Mesendoderm (in vitro differentiated cells): ENCODE measurements at regions not wholly inside any gene's neighbourhood (a gene's known extent, or its start where the extent isn't known, plus 50 kb on each side); places are given as distances from the start of the nearest gene placed in this dataset.
"Not testable (repeated sequence)": the region's sequence is repeated elsewhere in the genome, so short reads cannot be mapped to it uniquely, and the experiment has no call there.

ENCODE experiments used
- DNase-seq: peaks from one replicate; pipeline ENCODE4 v3.0.0; 2013
- H2AK5ac ChIP-seq: 2 replicates; pipeline ENCODE4 v1.6.1; 2013; ENCODE audit warnings: low read length, inconsistent platforms
- H2BK120ac ChIP-seq: 2 replicates; pipeline ENCODE4 v1.6.1; 2013; ENCODE audit warnings: low read depth, mild to moderate bottlenecking, low read length, moderate library complexity, mixed read lengths
- H2BK15ac ChIP-seq: replicated peaks from 2 replicates; pipeline ENCODE4 v1.6.1; 2013; ENCODE audit warnings: low read depth, mild to moderate bottlenecking, moderate library complexity
- H2BK5ac ChIP-seq: 2 replicates; pipeline ENCODE4 v1.6.1; 2013; ENCODE audit warnings: low read length, inconsistent platforms
- H3K18ac ChIP-seq: 2 replicates; pipeline ENCODE4 v1.6.1; 2013; ENCODE audit warnings: mild to moderate bottlenecking, low read length, mixed read lengths
- H3K23ac ChIP-seq: one replicate; pipeline ENCODE4 v1.6.1; 2013; ENCODE audit warnings: low read length
- H3K27ac ChIP-seq: 2 replicates; pipeline ENCODE4 v1.5.1; 2013; ENCODE audit warnings: low read depth, mild to moderate bottlenecking, inconsistent platforms, low read length, moderate library complexity
- H3K27me3 ChIP-seq: 2 replicates; pipeline ENCODE4 v1.6.1; 2013; ENCODE audit warnings: low read length, control low read depth, mild to moderate bottlenecking, inconsistent platforms; ENCODE audit not compliant: insufficient read depth, poor library complexity
- H3K36me3 ChIP-seq: 2 replicates; pipeline ENCODE4 v1.6.1; 2013; ENCODE audit warnings: low read length, inconsistent platforms; ENCODE audit not compliant: control insufficient read depth, insufficient read depth
- H3K4ac ChIP-seq: one replicate; pipeline ENCODE4 v1.6.1; 2013; ENCODE audit warnings: low read depth, mild to moderate bottlenecking, low read length, moderate library complexity
- H3K4me1 ChIP-seq: 2 replicates; pipeline ENCODE4 v1.6.1; 2013; ENCODE audit warnings: low read depth, low read length, inconsistent platforms; ENCODE audit not compliant: control insufficient read depth
- H3K4me2 ChIP-seq: 2 replicates; pipeline ENCODE4 v1.6.1; 2013; ENCODE audit warnings: low read length
- H3K4me3 ChIP-seq: 2 replicates; pipeline ENCODE4 v1.5.1; 2013; ENCODE audit warnings: mild to moderate bottlenecking, low read length
- H3K56ac ChIP-seq: one replicate; pipeline ENCODE4 v1.6.1; 2013; ENCODE audit warnings: low read length
- H3K79me1 ChIP-seq: 2 replicates; pipeline ENCODE4 v1.6.1; 2013; ENCODE audit warnings: low read length, inconsistent platforms
- H3K79me2 ChIP-seq: 2 replicates; pipeline ENCODE4 v1.6.1; 2013; ENCODE audit warnings: mild to moderate bottlenecking, low read length; ENCODE audit not compliant: control insufficient read depth, insufficient read depth
- H3K9ac ChIP-seq: 2 replicates; pipeline ENCODE4 v1.6.1; 2013; ENCODE audit warnings: low read length, inconsistent platforms
- H4K5ac ChIP-seq: one replicate; pipeline ENCODE4 v1.6.1; 2013; ENCODE audit warnings: low read length
- H4K8ac ChIP-seq: one replicate; pipeline ENCODE4 v1.6.1; 2013; ENCODE audit warnings: low read depth, mild to moderate bottlenecking, control low read depth, low read length, moderate library complexity
- WGBS: extraction: QIAGEN DNeasy Blood & Tissue Kit; methylation state at CpG from one replicate; pipeline ENCODE4 v1.1.7; 2013; ENCODE audit warnings: low lambda C conversion rate, missing lambda C conversion rate; ENCODE audit not compliant: insufficient coverage; ENCODE audit errors: extremely low coverage; 5-methylcytosine and 5-hydroxymethylcytosine counted together

- Histone ChIP-seq H3K23ac (no peak overlapping the region), H2AK5ac (no peak overlapping the region), H3K9ac (no peak overlapping the region), H3K56ac (no peak overlapping the region), H3K79me2 (no peaks in the 10 kb centered on the region), H3K18ac (no peak overlapping the region), H3K36me3 (no peaks in the 10 kb centered on the region), H3K4me1 (no peaks in the 10 kb centered on the region), H2BK120ac (no peak overlapping the region), H3K4me3 (no peak overlapping the region), H3K27me3 (no peaks in the 10 kb centered on the region), H3K4me2 (no peak overlapping the region), H2BK5ac (no peak overlapping the region), H4K8ac (no peak overlapping the region), H2BK15ac (no peak overlapping the region), H3K79me1 (no peaks in the 10 kb centered on the region), H3K4ac (no peak overlapping the region), H4K5ac (no peak overlapping the region), H3K27ac (no peak overlapping the region)
- no CpG with 5 or more reads among the region's 4 CpGs for WGBS
- DNase-seq, result peak; percentile 33
These were observed 80.8 kb downstream of the ARRDC3 start for GRCh38 chr5:91302305-91302704.

DNA sequence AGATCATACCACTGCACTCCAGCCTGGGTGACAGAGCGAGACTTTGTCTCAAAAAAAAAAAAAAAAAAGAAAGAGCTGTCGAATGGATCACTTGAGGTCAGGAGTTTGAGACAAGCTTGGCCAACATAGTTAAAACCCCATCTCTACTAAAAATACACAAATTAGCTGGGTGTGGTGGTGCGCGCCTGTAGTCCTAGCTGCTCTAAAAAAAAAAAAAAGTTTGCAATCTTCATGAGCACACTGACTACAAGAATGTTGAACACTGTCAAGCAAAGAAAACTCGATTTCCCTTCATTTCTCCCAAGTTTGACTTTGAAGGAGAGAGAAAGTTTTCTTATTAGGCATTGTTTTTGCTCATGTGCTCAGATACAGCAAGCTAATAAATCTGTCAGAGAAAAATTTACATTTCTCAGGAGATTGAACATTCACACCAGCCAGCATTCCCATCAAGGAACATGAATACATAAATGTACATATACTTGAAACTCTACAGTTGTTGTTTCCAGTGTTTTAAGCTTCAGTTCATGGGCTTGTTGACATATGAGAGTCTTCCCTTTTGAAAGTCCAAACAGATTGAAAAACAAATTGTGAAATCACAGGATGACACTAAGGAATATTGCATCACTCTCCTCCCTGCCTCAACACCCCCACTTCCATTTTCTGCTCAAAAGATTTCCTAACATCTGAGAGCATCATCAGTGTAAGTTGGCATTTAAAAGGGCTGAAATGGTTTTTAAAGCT is 81.8 kb downstream of the ARRDC3 start:
- H4K8ac ChIP-seq, result no peak overlapping the region
- H3K4me3 ChIP-seq, result no peak overlapping the region
- no peak overlapping the region for H3K56ac ChIP-seq
- no peak overlapping the region for H2BK120ac ChIP-seq
- H3K23ac ChIP-seq, result no peak overlapping the region
- no peaks in the 10 kb centered on the region for H3K4me1 ChIP-seq
- no peak for DNase-seq
- H3K79me2 ChIP-seq, result no peaks in the 10 kb centered on the region
- no peak overlapping the region for H2BK15ac ChIP-seq
- no peak overlapping the region for H4K5ac ChIP-seq
- no peak overlapping the region for H3K27ac ChIP-seq
- H2AK5ac ChIP-seq, result no peak overlapping the region
- H3K18ac ChIP-seq, result no peak overlapping the region
- no CpG with 5 or more reads among the region's 5 CpGs for WGBS
- H3K4ac ChIP-seq, result no peak overlapping the region
- no peak overlapping the region for H3K9ac ChIP-seq
- H3K36me3 ChIP-seq, result no peaks in the 10 kb centered on the region
- H3K4me2 ChIP-seq, result no peak overlapping the region
- no peaks in the 10 kb centered on the region for H3K27me3 ChIP-seq
- H3K79me1 ChIP-seq, result no peaks in the 10 kb centered on the region
- no peak overlapping the region for H2BK5ac ChIP-seq

DNA sequence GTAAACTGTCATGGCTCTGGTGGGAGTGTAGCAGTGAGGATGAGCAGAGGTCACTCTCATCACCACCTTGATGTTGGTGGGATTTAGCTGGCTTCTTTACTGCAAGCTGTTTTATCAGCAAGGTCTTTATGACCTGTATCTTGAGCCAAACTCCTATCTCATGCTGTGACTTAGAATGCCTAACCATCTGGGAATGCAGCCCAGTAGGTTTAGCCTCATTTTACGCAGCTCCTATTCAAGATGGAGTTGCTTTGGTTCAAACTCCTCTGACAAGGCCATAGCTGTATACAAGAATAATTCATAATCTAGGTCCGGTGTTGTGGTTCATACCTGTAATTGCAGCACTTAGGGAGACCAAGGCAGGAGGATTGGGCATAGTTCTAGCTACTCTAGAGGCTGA is 85.1 kb downstream of the ARRDC3 start:
- H3K4me3 ChIP-seq, result no peak overlapping the region
- H3K27ac ChIP-seq, result no peak overlapping the region
- no peak overlapping the region for H3K9ac ChIP-seq
- H3K36me3 ChIP-seq, result no peaks in the 10 kb centered on the region
- WGBS, result no CpG with 5 or more reads among the region's 2 CpGs
- H3K4ac ChIP-seq, result no peak overlapping the region
- DNase-seq, result peak; percentile 38
- no peak overlapping the region for H2BK15ac ChIP-seq
- no peak overlapping the region for H3K18ac ChIP-seq
- H3K79me2 ChIP-seq, result no peaks in the 10 kb centered on the region
- H3K27me3 ChIP-seq, result no peaks in the 10 kb centered on the region
- no peaks in the 10 kb centered on the region for H3K79me1 ChIP-seq
- H3K56ac ChIP-seq, result no peak overlapping the region
- H2BK120ac ChIP-seq, result no peak overlapping the region
- no peak overlapping the region for H4K8ac ChIP-seq
- H4K5ac ChIP-seq, result no peak overlapping the region
- no peak overlapping the region for H2AK5ac ChIP-seq
- H2BK5ac ChIP-seq, result no peak overlapping the region
- H3K23ac ChIP-seq, result no peak overlapping the region
- no peak overlapping the region for H3K4me2 ChIP-seq
- H3K4me1 ChIP-seq, result no peaks in the 10 kb centered on the region

DNA sequence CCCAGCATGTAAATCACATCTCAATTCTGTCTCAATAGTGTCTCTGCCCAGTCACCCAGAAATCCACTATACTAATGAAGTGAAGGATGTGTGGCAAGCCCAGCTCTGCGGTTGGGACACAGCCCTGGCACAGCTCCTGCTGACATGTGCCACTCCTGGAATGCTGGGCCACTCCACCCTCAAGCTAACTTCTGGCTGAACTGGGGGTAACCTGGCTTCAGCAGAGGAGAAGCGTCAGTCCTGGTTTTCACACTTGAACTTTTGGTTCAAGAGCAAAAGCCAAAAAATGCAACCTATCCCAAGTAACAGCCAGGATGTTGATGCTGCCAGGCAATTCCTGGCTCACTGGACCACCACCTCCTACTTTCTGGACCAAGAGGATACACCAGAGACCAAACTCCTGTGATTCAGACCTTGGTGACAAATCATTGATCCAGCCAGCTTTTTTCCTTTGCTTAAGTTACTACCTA is 86.4 kb downstream of the ARRDC3 start:
- H4K5ac ChIP-seq, result no peak overlapping the region

DNA sequence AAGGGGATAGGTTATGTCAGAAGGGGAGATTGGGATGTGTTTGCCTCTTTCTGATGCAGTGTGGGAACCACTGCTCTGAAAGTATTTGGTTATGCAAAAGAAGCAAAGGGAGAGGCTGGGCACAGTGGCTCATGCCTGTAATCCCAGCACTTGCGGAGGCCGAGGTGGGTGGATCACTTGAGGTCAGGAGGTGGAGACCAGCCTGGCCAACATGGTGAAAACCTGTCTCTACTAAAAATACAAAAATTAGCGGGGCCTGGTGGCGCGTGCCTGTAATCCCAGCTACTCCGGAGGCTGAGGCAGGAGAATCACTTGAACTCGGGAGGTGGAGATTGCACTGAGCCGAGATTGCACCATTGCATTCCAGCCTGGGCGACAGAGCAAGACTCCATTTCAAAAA is 87.0 kb downstream of the ARRDC3 start:
- not testable (repeated sequence) for H4K8ac ChIP-seq, H3K27me3 ChIP-seq, H4K5ac ChIP-seq, H3K79me1 ChIP-seq, H3K79me2 ChIP-seq, H3K9ac ChIP-seq, H3K27ac ChIP-seq, H2BK15ac ChIP-seq, H3K36me3 ChIP-seq, DNase-seq, H3K4me3 ChIP-seq, H3K4me2 ChIP-seq, H3K4me1 ChIP-seq, H3K18ac ChIP-seq, H2BK5ac ChIP-seq, H2AK5ac ChIP-seq, H3K56ac ChIP-seq, H3K23ac ChIP-seq, H3K4ac ChIP-seq, H2BK120ac ChIP-seq
- no CpG with 5 or more reads among the region's 9 CpGs for WGBS

More for the DNA sequence above, 86.4 kb downstream of the ARRDC3 start:
- H3K79me2 ChIP-seq, result no peaks in the 10 kb centered on the region
- DNase-seq, result no peak
- H3K27me3 ChIP-seq, result no peaks in the 10 kb centered on the region
- no peak overlapping the region for H2BK5ac ChIP-seq
- H4K8ac ChIP-seq, result no peak overlapping the region
- no CpG with 5 or more reads among the region's 2 CpGs for WGBS
- H3K9ac ChIP-seq, result no peak overlapping the region
- no peak overlapping the region for H3K4ac ChIP-seq
- H3K18ac ChIP-seq, result no peak overlapping the region
- H3K23ac ChIP-seq, result no peak overlapping the region
- H2AK5ac ChIP-seq, result no peak overlapping the region
- H3K4me1 ChIP-seq, result no peaks in the 10 kb centered on the region
- H2BK15ac ChIP-seq, result no peak overlapping the region
- no peak overlapping the region for H3K27ac ChIP-seq
- H3K56ac ChIP-seq, result no peak overlapping the region
- H3K79me1 ChIP-seq, result no peaks in the 10 kb centered on the region
- H3K4me3 ChIP-seq, result no peak overlapping the region
- H2BK120ac ChIP-seq, result no peak overlapping the region
- H3K36me3 ChIP-seq, result no peaks in the 10 kb centered on the region
- H3K4me2 ChIP-seq, result no peak overlapping the region

DNA sequence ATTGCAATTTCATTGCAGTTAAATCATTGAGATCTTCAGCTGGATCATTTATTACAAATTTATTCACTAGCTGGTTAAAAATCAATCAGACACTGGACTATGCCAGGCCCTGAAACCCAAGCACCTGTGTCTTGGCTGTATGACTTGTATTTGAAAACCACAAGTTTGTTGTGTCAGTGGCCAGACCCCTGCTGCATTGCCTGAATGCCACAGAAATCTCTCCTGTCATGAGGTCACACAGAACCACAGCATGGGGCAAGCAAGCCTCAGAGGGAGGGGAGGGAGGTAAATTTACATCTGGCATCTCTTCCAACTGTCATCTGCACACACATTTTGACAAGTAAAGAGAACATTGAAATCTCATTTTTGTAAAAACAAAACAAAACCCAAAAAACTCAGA is 90.0 kb downstream of the ARRDC3 start:
- no peak overlapping the region for H3K27ac ChIP-seq

More for the DNA sequence above, 90.0 kb downstream of the ARRDC3 start:
- Histone ChIP-seq H3K4ac (no peak overlapping the region), H3K27me3 (no peaks in the 10 kb centered on the region), H2BK120ac (no peak overlapping the region), H3K79me2 (no peaks in the 10 kb centered on the region), H3K4me2 (no peak overlapping the region), H3K23ac (no peak overlapping the region), H3K36me3 (no peaks in the 10 kb centered on the region), H4K8ac (no peak overlapping the region), H3K4me1 (no peaks in the 10 kb centered on the region), H4K5ac (no peak overlapping the region), H3K18ac (no peak overlapping the region), H3K9ac (no peak overlapping the region), H3K4me3 (no peak overlapping the region), H3K79me1 (no peaks in the 10 kb centered on the region), H2BK5ac (no peak overlapping the region), H3K56ac (no peak overlapping the region), H2AK5ac (no peak overlapping the region), H2BK15ac (no peak overlapping the region)
- peak; percentile 92 for DNase-seq
